Muscle of leg (tissue), 3 donors: ENCODE measurements at regions not wholly inside any gene's neighbourhood (a gene's known extent, or its start where the extent isn't known, plus 50 kb on each side); places are given as distances from the start of the nearest gene placed in this dataset.

Source experiments
- DNase-seq: peaks from one replicate; pipeline ENCODE4 v3.0.0; 2013
- H3K27ac ChIP-seq: one replicate; pipeline ENCODE4 v1.5.1; 2013; ENCODE audit warnings: mild to moderate bottlenecking, low read length, control low read depth
- H3K27me3 ChIP-seq: one replicate; pipeline ENCODE4 v1.6.1; 2013; ENCODE audit warnings: low read length; ENCODE audit not compliant: control insufficient read depth, insufficient read depth
- H3K36me3 ChIP-seq: one replicate; pipeline ENCODE4 v1.6.1; 2013; ENCODE audit warnings: low read length; ENCODE audit not compliant: control insufficient read depth, insufficient read depth
- H3K4me1 ChIP-seq: one replicate; pipeline ENCODE4 v1.6.1; 2013; ENCODE audit warnings: low read length; ENCODE audit not compliant: control insufficient read depth, insufficient read depth
- H3K4me3 ChIP-seq: one replicate; pipeline ENCODE4 v1.5.1; 2013; ENCODE audit warnings: low read length, control low read depth
- H3K9me3 ChIP-seq: replicated peaks from 2 replicates; pipeline ENCODE4 v1.6.1; 2013; ENCODE audit warnings: low read depth, low read length; ENCODE audit not compliant: control insufficient read depth
- WGBS: methylation state at CpG from one replicate; pipeline ENCODE4 v1.1.5; 2013; ENCODE audit warnings: missing lambda C conversion rate; ENCODE audit not compliant: insufficient coverage; 5-methylcytosine and 5-hydroxymethylcytosine counted together

- WGBS = no CpG with 5 or more reads among the region's 3 CpGs
- H3K27ac ChIP-seq = no peak overlapping the region
- no peaks in the 10 kb centered on the region for H3K4me1 ChIP-seq
- no peak overlapping the region for H3K4me3 ChIP-seq
- H3K36me3 ChIP-seq = no peaks in the 10 kb centered on the region
- H3K9me3 ChIP-seq = no peaks in the 10 kb centered on the region
- H3K27me3 ChIP-seq = no peaks in the 10 kb centered on the region
- no peak for DNase-seq
Observed at GRCh38 chr11:92489826-92490399, 265.3 kb downstream of the FAT3 start.

DNA sequence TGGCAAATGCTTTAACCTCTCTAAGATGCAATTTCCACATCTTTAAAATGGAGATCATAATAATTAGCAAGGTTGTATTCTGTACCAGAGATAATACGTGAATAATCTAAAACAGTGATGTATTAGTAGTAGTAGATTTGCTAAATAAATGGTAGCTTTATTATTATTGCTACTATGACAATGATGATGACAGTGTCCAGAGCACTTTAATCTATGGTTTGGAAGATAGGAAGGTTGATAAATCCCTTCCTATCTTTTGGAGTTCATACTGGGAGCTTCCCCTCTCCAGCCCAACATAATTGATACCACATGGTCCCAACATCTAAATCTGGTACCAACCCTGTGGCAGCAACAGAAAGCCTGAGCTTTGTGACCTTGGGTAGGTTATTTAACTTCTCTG lies 267.8 kb downstream of the FAT3 start:
- H3K4me3 ChIP-seq = no peak overlapping the region
- WGBS = no CpG with 5 or more reads among the region's 1 CpG
- H3K9me3 ChIP-seq = no peaks in the 10 kb centered on the region
- no peak for DNase-seq
- H3K27ac ChIP-seq = no peak overlapping the region
- H3K27me3 ChIP-seq = no peaks in the 10 kb centered on the region
- H3K4me1 ChIP-seq = no peaks in the 10 kb centered on the region
- no peaks in the 10 kb centered on the region for H3K36me3 ChIP-seq

GRCh38 chr11:92495107-92495793 lies 270.6 kb downstream of the FAT3 start:
- WGBS = no CpG with 5 or more reads among the region's 3 CpGs
- DNase-seq = peak; percentile 30
- Histone ChIP-seq H3K9me3 (no peaks in the 10 kb centered on the region), H3K27me3 (no peaks in the 10 kb centered on the region), H3K4me1 (no peaks in the 10 kb centered on the region), H3K27ac (no peak overlapping the region), H3K4me3 (no peak overlapping the region), H3K36me3 (no peaks in the 10 kb centered on the region)

GRCh38 chr11:92500453-92500852 lies 275.8 kb downstream of the FAT3 start:
- no peak overlapping the region for H3K27ac ChIP-seq
- no peak for DNase-seq
- H3K36me3 ChIP-seq = no peaks in the 10 kb centered on the region
- no peak overlapping the region for H3K4me3 ChIP-seq
- H3K4me1 ChIP-seq = no peaks in the 10 kb centered on the region
- no peaks in the 10 kb centered on the region for H3K9me3 ChIP-seq
- H3K27me3 ChIP-seq = no peaks in the 10 kb centered on the region
- WGBS = no CpG with 5 or more reads among the region's 2 CpGs

DNA sequence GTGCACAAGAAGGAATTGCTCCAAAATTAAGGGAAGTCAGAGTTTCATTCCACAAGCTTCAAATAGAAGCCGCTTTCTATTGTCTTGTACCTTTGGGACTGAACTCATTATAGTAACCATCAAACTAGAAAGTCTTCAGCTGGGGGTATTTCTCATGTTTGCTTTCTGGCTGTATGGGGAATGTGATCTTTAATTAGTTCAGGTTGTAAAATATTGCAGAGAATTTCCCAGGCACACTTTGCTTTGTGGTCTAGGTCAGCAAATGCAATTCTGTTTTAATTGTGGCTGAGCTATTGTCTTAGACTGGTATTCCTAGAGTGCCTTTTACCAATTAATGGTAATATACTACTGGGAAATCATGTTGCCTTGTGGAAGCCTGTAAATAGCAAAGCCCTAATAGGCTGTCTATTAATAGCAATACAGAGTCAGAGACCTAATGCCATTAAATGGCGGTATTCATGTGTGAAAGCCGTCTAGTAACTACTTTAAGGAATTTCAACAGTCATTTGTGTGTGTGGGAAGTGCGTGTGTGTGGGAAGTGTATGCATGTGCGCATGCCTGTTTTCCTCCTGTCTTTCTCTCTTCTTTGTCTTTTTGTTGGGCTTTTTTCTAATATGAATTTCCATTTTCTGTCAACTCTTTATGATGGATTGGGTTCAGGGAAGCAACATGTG lies 276.6 kb downstream of the FAT3 start:
- Histone ChIP-seq H3K4me1 (no peaks in the 10 kb centered on the region), H3K9me3 (no peaks in the 10 kb centered on the region), H3K27me3 (no peaks in the 10 kb centered on the region), H3K27ac (no peak overlapping the region), H3K36me3 (no peaks in the 10 kb centered on the region), H3K4me3 (no peak overlapping the region)
- WGBS = no CpG with 5 or more reads among the region's 5 CpGs
- DNase-seq = no peak

DNA sequence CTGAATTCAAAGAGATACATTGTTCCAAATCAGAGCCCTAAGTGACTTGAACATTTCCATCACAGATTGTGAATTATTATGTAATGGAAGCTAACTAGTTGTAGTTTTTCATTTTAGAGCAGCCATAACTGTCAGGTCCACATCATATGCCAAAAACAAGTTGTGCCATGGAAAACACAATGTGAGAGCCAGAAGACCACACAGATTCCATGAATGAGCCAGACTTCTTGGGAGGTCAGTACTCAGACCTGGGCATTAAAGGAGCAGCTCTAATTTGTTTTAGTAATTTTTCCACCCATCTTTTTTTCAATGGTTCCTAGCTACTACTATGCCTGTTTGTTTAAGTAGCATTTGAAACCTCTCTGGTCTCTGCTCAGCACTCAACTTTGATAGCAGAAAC lies 279.4 kb downstream of the FAT3 start:
- Histone ChIP-seq H3K27me3 (no peaks in the 10 kb centered on the region), H3K36me3 (no peaks in the 10 kb centered on the region), H3K27ac (no peak overlapping the region), H3K4me1 (no peaks in the 10 kb centered on the region), H3K4me3 (no peak overlapping the region), H3K9me3 (no peaks in the 10 kb centered on the region)
- no peak for DNase-seq

DNA sequence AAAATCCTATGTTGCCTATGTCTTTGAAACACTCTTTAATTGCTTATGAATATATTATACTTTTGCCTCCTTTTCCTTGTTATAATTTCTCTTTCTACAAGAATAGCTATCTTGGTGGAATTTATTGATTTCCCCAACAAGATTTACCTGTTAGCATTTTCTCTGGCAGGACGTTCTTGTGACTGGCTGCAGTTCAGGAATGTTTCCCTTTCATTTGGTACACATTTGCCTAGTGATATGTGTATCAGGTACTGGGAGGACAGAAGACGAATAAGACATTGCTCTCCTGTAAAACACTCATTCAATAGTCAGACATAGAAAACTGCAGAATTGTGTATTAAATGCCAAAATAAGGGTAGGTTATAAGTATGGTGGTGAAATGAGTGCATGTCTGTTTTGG lies 279.9 kb downstream of the FAT3 start:
- no peaks in the 10 kb centered on the region for H3K36me3 ChIP-seq
- whole genome bisulfite sequencing = no CpG with 5 or more reads among the region's 2 CpGs
- no peak for DNase-seq
- no peak overlapping the region for H3K27ac ChIP-seq
- H3K27me3 ChIP-seq = no peaks in the 10 kb centered on the region
- H3K9me3 ChIP-seq = no peaks in the 10 kb centered on the region
- no peaks in the 10 kb centered on the region for H3K4me1 ChIP-seq
- H3K4me3 ChIP-seq = no peak overlapping the region

- no peak for DNase-seq
- Histone ChIP-seq H3K4me3 (no peak overlapping the region), H3K36me3 (no peaks in the 10 kb centered on the region), H3K27ac (no peak overlapping the region), H3K27me3 (no peaks in the 10 kb centered on the region), H3K4me1 (no peaks in the 10 kb centered on the region), H3K9me3 (no peaks in the 10 kb centered on the region)
- 100% methylated on average over 1 of the region's 4 CpGs for WGBS
Observed at GRCh38 chr11:92505689-92506088, 281.1 kb downstream of the FAT3 start.

- no peak overlapping the region for H3K27ac ChIP-seq
- H3K27me3 ChIP-seq = no peaks in the 10 kb centered on the region
- H3K4me1 ChIP-seq = no peaks in the 10 kb centered on the region
- H3K36me3 ChIP-seq = no peaks in the 10 kb centered on the region
- no peak for DNase-seq
- no peak overlapping the region for H3K4me3 ChIP-seq
- H3K9me3 ChIP-seq = no peaks in the 10 kb centered on the region
- WGBS = no CpG with 5 or more reads among the region's 4 CpGs
Observed at GRCh38 chr11:92506809-92507336, 282.3 kb downstream of the FAT3 start.

DNA sequence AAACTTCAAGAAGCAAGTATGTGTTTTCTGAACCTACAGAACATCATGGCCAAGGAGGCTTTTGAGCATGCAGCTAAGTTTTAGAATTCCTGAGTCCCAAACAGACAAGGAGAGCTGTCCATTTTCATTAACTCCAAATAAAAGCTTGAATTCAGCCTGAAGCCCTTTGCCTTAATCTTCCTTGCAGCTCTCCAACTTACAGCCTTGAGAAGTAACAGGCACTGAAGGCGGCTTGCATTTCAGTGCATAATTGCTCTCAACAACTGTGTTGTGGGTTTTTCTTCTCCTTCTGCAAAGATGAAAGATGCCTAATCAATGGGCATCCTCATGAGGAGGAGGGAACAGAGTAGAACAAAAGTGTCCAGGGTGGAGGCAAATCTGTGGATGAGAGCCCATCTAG lies 286.0 kb downstream of the FAT3 start:
- no peak overlapping the region for H3K27ac ChIP-seq
- WGBS = 100% methylated on average over 1 of the region's 1 CpG
- H3K27me3 ChIP-seq = no peaks in the 10 kb centered on the region
- no peaks in the 10 kb centered on the region for H3K9me3 ChIP-seq
- no peak overlapping the region for H3K4me3 ChIP-seq
- no peak for DNase-seq
- H3K36me3 ChIP-seq = no peaks in the 10 kb centered on the region
- no peaks in the 10 kb centered on the region for H3K4me1 ChIP-seq
